OCI-LY7 (cell line): ENCODE measurements at regions not wholly inside any gene's neighbourhood (a gene's known extent, or its start where the extent isn't known, plus 50 kb on each side); places are given as distances from the start of the nearest gene placed in this dataset.

Experiments used
- BruUV-seq: library from RNA; stranded (reverse); fragments of 400-500 nt; replicated peaks from 2 replicates; lab custom pipeline; 2021; lab: Mats Ljungman, UMichigan
- CTCF ChIA-PET: fragments of 300-600 bp; sonication (Branson Sonifier 250); formaldehyde crosslinking; loops from one replicate; lab custom pipeline; 2022; ENCODE audit warnings: antibody characterized with exemption; ENCODE audit not compliant: unreplicated experiment; lab: Charles Lee
- POLR2A ChIA-PET: fragments of 300-600 bp; sonication (Branson Sonifier 250); formaldehyde crosslinking; loops from one replicate; lab custom pipeline; 2022; ENCODE audit warnings: antibody characterized with exemption; lab: Charles Lee
- DNase-seq: peaks from one replicate; pipeline ENCODE4 v3.0.0-alpha.2; 2015; ENCODE audit warnings: low spot score
- H2AFZ ChIP-seq: fragments of 200-600 bp; sonication (generic), shearing (Covaris generic); 2 replicates; pipeline ENCODE4 v1.6.1; 2014; ENCODE audit warnings: mild to moderate bottlenecking, antibody characterized with exemption, low read length, moderate library complexity
- H3K27ac ChIP-seq: fragments of 200-600 bp; sonication (generic); 2 replicates; pipeline ENCODE4 v1.5.1; 2014; ENCODE audit warnings: mixed run types, low read depth, mild to moderate bottlenecking, moderate library complexity, low read length, inconsistent platforms; ENCODE audit not compliant: poor library complexity, severe bottlenecking
- H3K36me3 ChIP-seq: fragments of 200-600 bp; sonication (generic); 2 replicates; pipeline ENCODE4 v1.6.1; 2014; ENCODE audit warnings: mild to moderate bottlenecking, antibody characterized with exemption, low read length, moderate library complexity, mixed read lengths; ENCODE audit not compliant: insufficient read depth
- H3K4me1 ChIP-seq: fragments of 200-600 bp; sonication (generic); 2 replicates; pipeline ENCODE4 v1.5.1; 2014; ENCODE audit warnings: mild to moderate bottlenecking, low read length; ENCODE audit not compliant: insufficient read depth, poor library complexity, severe bottlenecking
- H3K4me2 ChIP-seq: fragments of 200-600 bp; sonication (generic); 2 replicates; pipeline ENCODE4 v1.6.1; 2014; ENCODE audit warnings: mild to moderate bottlenecking, low read length
- H3K4me3 ChIP-seq: fragments of 200-600 bp; sonication (generic); 2 replicates; pipeline ENCODE4 v1.5.1; 2014; ENCODE audit warnings: mild to moderate bottlenecking, low read depth, low read length; ENCODE audit not compliant: poor library complexity, severe bottlenecking
- H3K79me2 ChIP-seq: fragments of 200-600 bp; sonication (generic); 2 replicates; pipeline ENCODE4 v1.6.1; 2016; ENCODE audit warnings: low read depth, mild to moderate bottlenecking, low read length, moderate library complexity, mixed read lengths; ENCODE audit not compliant: insufficient read depth
- H3K9me2 ChIP-seq: fragments of 200-600 bp; sonication (generic); 2 replicates; pipeline ENCODE4 v1.6.1; 2016; ENCODE audit warnings: mild to moderate bottlenecking, low read length, mixed read lengths; ENCODE audit not compliant: insufficient read depth
- H3K9me3 ChIP-seq: fragments of 200-600 bp; sonication (generic); 2 replicates; pipeline ENCODE4 v1.6.1; 2014; ENCODE audit warnings: mild to moderate bottlenecking, mixed run types, low read length, mixed read lengths
- H4K20me1 ChIP-seq: fragments of 200-600 bp; sonication (generic); 2 replicates; pipeline ENCODE4 v1.6.1; 2014; ENCODE audit warnings: mild to moderate bottlenecking, antibody characterized with exemption, low read length, moderate library complexity, mixed read lengths; ENCODE audit not compliant: insufficient read depth
- CTCF ChIP-seq: fragments of 200-600 bp; sonication (generic); conservative IDR thresholded peaks from 2 replicates; pipeline ENCODE4 v1.5.1; 2014; ENCODE audit warnings: mild to moderate bottlenecking, antibody characterized with exemption, low read length, moderate library complexity, mixed read lengths
- EZH2phosphoT487 ChIP-seq: fragments of 200-600 bp; sonication (generic); IDR thresholded peaks from 2 replicates; pipeline ENCODE4 v1.6.1; 2018; ENCODE audit warnings: low read depth, borderline replicate concordance, mild to moderate bottlenecking, mixed run types, antibody characterized with exemption, low read length, moderate library complexity, mixed read lengths
- intact Hi-C: fragments of 100-400 bp; cut with micrococcal nuclease; formaldehyde crosslinking; loops from one replicate; pipeline ENCODE4 v1.10.0; 2022; ENCODE audit not compliant: unreplicated experiment

- ChIA-PET CTCF (interaction anchor here (0.6 kb wide), 1 partner anchor 520 kb away, joined by 3 read pairs; no protein-coding TSS in a partner anchor), POLR2A (no interaction called here)
- H3K4me2 ChIP-seq: no peak overlapping the region
- H3K4me1 ChIP-seq: no peaks in the 10 kb centered on the region
- no peak overlapping the region for H3K27ac ChIP-seq
- no peaks in the 10 kb centered on the region for H4K20me1 ChIP-seq
- no peaks in the 10 kb centered on the region for H3K36me3 ChIP-seq
- H2AFZ ChIP-seq: no peak overlapping the region
- BruUV-seq: no TSS peak
- no peaks in the 10 kb centered on the region for H3K79me2 ChIP-seq
- TF ChIP-seq EZH2phosphoT487 (no peak), CTCF (no peak)
- no peak for DNase-seq
- H3K4me3 ChIP-seq: no peak overlapping the region
- H3K9me3 ChIP-seq: no peaks in the 10 kb centered on the region
- intact Hi-C loops: no loop called here
- no peaks in the 10 kb centered on the region for H3K9me2 ChIP-seq
These were observed 396.0 kb upstream of the ATP5MC3 start for GRCh38 chr2:175577368-175577970.

GRCh38 chr2:175576875-175577274, 395.4 kb upstream of the ATP5MC3 start:
- no peaks in the 10 kb centered on the region for H3K36me3 ChIP-seq
- H2AFZ ChIP-seq: no peak overlapping the region
- no peaks in the 10 kb centered on the region for H3K9me2 ChIP-seq
- TF ChIP-seq CTCF (no peak), EZH2phosphoT487 (no peak)
- H3K9me3 ChIP-seq: no peaks in the 10 kb centered on the region
- ChIA-PET CTCF (interaction anchor here (0.6 kb wide), 1 partner anchor 521 kb away, joined by 3 read pairs; no protein-coding TSS in a partner anchor), POLR2A (no interaction called here)
- H3K27ac ChIP-seq: no peak overlapping the region
- intact Hi-C loops: no loop called here
- no peaks in the 10 kb centered on the region for H4K20me1 ChIP-seq
- no peak overlapping the region for H3K4me3 ChIP-seq
- no TSS peak for BruUV-seq
- DNase-seq: no peak
- no peaks in the 10 kb centered on the region for H3K79me2 ChIP-seq
- no peak overlapping the region for H3K4me2 ChIP-seq
- no peaks in the 10 kb centered on the region for H3K4me1 ChIP-seq

GRCh38 chr2:175576270-175576669, 394.8 kb upstream of the ATP5MC3 start:
- DNase-seq: no peak
- H3K9me2 ChIP-seq: no peaks in the 10 kb centered on the region
- H3K9me3 ChIP-seq: no peaks in the 10 kb centered on the region
- BruUV-seq: no TSS peak
- no peak overlapping the region for H3K4me2 ChIP-seq
- no peak overlapping the region for H3K4me3 ChIP-seq
- no peaks in the 10 kb centered on the region for H3K4me1 ChIP-seq
- no peaks in the 10 kb centered on the region for H3K79me2 ChIP-seq
- ChIA-PET CTCF (no interaction called here), POLR2A (interaction anchor here (0.8 kb wide), 1 partner anchor 16 kb away, joined by 3 read pairs; no protein-coding TSS in a partner anchor)
- no peaks in the 10 kb centered on the region for H4K20me1 ChIP-seq
- intact Hi-C loops: no loop called here
- H3K36me3 ChIP-seq: no peaks in the 10 kb centered on the region
- no peak overlapping the region for H3K27ac ChIP-seq
- TF ChIP-seq CTCF: no peak
- no peak for TF ChIP-seq EZH2phosphoT487
- H2AFZ ChIP-seq: no peak overlapping the region
